Mucosa of rectum (tissue), 2 donors: ENCODE measurements at regions not wholly inside any gene's neighbourhood (a gene's known extent, or its start where the extent isn't known, plus 50 kb on each side); places are given as distances from the start of the nearest gene placed in this dataset.
"Not testable (repeated sequence)": the region's sequence is repeated elsewhere in the genome, so short reads cannot be mapped to it uniquely, and the experiment has no call there.

Experiments used
- H3K27ac ChIP-seq, 2 donors: one replicate each; pipeline ENCODE4 v1.7.0; 2013; ENCODE audit warnings: inconsistent platforms in 2 of 2, low read depth in 2 of 2, low read length in 2 of 2
- H3K27me3 ChIP-seq, 2 donors: one replicate each; pipeline ENCODE4 v1.7.0; 2013; ENCODE audit warnings: low read length in 2 of 2; ENCODE audit not compliant: control insufficient read depth in 2 of 2, insufficient read depth in 2 of 2
- H3K36me3 ChIP-seq, 2 donors: one replicate each; pipeline ENCODE4 v1.7.0; 2013; ENCODE audit warnings: low read length in 2 of 2; ENCODE audit not compliant: control insufficient read depth in 2 of 2, insufficient read depth in 2 of 2
- H3K4me1 ChIP-seq, 2 donors: one replicate each; pipeline ENCODE4 v1.7.0; 2013; ENCODE audit warnings: low read length in 2 of 2, mild to moderate bottlenecking in 1 of 2; ENCODE audit not compliant: control insufficient read depth in 2 of 2, insufficient read depth in 2 of 2
- H3K4me3 ChIP-seq, 2 donors: one replicate each; pipeline ENCODE4 v1.7.0; 2013; ENCODE audit warnings: low read length in 2 of 2
- H3K9ac ChIP-seq, 2 donors: one replicate each; pipeline ENCODE4 v1.7.0; 2013; ENCODE audit warnings: low read length in 2 of 2, low read depth in 1 of 2, mild to moderate bottlenecking in 1 of 2
- H3K9me3 ChIP-seq, 2 donors: one replicate each; pipeline ENCODE4 v1.7.0; 2013; ENCODE audit warnings: low read length in 2 of 2; ENCODE audit not compliant: control insufficient read depth in 2 of 2
- donor health status: healthy.
- donor health status: Normal muscosa, but diverticular disease.

DNA sequence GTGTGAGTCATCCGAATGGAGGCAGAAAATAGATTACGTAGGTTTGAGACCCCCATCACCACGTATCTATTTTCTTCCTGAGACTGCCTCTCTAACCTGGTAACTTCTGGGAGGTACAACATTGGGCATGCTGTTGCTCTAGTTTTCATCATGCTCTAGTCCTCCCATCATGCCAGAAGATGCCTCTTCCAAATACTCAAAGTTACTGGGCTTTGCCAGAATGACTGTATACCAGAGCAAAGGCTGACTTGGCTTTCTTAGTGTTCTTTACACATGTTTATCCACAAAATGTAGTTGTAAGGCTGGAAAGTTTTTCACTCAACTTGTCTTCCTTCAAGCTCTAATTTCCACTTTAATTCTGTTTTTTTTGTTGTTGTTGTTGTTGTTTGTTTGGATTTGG is 370.5 kb downstream of the MDFIC start:
- H3K9me3 ChIP-seq: no peaks in the 10 kb centered on the region
- H3K27me3 ChIP-seq: no peaks in the 10 kb centered on the region
- no peaks in the 10 kb centered on the region for H3K36me3 ChIP-seq
- no peak overlapping the region for H3K27ac ChIP-seq
- no peak overlapping the region for H3K9ac ChIP-seq
- H3K4me1 ChIP-seq: no peaks in the 10 kb centered on the region
- no peak overlapping the region for H3K4me3 ChIP-seq

DNA sequence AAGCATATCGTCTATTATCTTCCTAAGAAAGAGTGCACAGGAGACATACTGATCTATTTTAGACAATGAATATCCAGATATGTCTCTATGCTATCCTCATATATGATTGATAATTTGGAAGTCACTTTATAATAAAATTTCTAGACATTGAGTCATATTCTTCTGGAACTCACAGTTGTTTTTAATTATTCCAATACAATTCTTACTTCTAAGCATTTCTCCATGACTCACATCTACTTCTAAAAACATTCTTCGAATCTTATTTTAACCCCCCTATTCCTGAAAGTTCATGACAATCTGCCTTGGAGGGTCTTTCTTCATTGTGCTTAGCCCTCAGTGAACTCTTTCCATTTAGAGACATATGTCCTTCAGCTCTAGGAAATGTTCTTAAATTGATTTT is 368.1 kb downstream of the MDFIC start:
- no peaks in the 10 kb centered on the region for H3K36me3 ChIP-seq
- no peak overlapping the region for H3K9ac ChIP-seq
- no peak overlapping the region for H3K4me3 ChIP-seq
- H3K27ac ChIP-seq: no peak overlapping the region
- no peaks in the 10 kb centered on the region for H3K4me1 ChIP-seq
- no peaks in the 10 kb centered on the region for H3K9me3 ChIP-seq
- H3K27me3 ChIP-seq: no peaks in the 10 kb centered on the region

- Histone ChIP-seq H3K9ac (no peak overlapping the region), H3K36me3 (no peaks in the 10 kb centered on the region), H3K27me3 (no peaks in the 10 kb centered on the region), H3K9me3 (no peaks in the 10 kb centered on the region), H3K4me3 (no peak overlapping the region), H3K4me1 (no peaks in the 10 kb centered on the region), H3K27ac (no peak overlapping the region)
Observed at GRCh38 chr7:115276791-115277190, 354.9 kb downstream of the MDFIC start.

DNA sequence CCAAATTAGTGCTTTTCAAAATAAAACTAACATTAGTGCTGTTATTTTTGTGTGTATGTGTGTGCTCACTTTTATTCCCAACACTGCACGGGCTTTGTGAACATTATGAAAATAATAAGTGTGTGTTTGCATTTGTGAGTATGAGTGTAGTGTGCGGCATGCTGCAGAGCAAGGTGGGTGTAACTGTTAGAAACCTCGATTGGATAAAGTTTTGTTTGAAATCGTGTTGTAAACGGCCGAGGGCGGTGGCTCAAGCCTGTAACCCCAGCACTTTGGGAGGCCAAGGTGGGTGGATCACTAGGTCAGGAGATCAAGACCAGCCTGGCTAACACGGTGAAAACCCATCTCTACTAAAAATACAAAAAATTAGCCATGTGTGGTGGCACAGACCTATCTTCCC is 352.0 kb downstream of the MDFIC start:
- not testable (repeated sequence) for H3K4me1 ChIP-seq, H3K27me3 ChIP-seq, H3K9me3 ChIP-seq, H3K36me3 ChIP-seq, H3K9ac ChIP-seq, H3K4me3 ChIP-seq, H3K27ac ChIP-seq

GRCh38 chr7:115273139-115273772 is 351.4 kb downstream of the MDFIC start:
- H3K4me3 ChIP-seq: no peak overlapping the region
- no peaks in the 10 kb centered on the region for H3K4me1 ChIP-seq

GRCh38 chr7:115271332-115272235 is 349.7 kb downstream of the MDFIC start:
- Histone ChIP-seq H3K9me3 (no peaks in the 10 kb centered on the region), H3K4me1 (no peaks in the 10 kb centered on the region), H3K9ac (no peak overlapping the region), H3K27me3 (no peaks in the 10 kb centered on the region), H3K36me3 (no peaks in the 10 kb centered on the region), H3K27ac (no peak overlapping the region), H3K4me3 (no peak overlapping the region)

More at GRCh38 chr7:115273139-115273772, 351.4 kb downstream of the MDFIC start:
- no peak overlapping the region for H3K9ac ChIP-seq
- no peak overlapping the region for H3K27ac ChIP-seq
- no peaks in the 10 kb centered on the region for H3K9me3 ChIP-seq
- H3K36me3 ChIP-seq: no peaks in the 10 kb centered on the region
- no peaks in the 10 kb centered on the region for H3K27me3 ChIP-seq

DNA sequence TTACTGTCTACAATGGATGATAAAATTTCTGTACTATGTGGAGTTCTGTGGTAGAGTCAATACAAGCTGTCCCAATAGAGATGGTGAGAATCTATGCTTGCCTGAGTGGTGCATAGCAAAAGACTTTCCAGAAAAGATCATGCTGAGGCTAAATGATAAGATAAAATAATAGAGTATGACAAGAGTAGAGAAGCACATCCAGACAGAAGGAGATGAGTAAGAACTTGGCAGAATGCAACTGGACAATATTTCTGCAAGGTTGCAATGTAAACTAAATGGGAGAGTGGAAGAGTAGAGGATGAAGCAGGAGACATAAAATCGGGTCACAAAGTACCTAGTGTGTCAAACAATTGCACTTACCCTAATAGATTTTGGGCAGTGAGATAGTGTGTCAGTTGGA is 347.6 kb downstream of the MDFIC start:
- no peak overlapping the region for H3K9ac ChIP-seq
- no peaks in the 10 kb centered on the region for H3K36me3 ChIP-seq
- H3K27me3 ChIP-seq: no peaks in the 10 kb centered on the region
- H3K4me1 ChIP-seq: no peaks in the 10 kb centered on the region
- H3K27ac ChIP-seq: no peak overlapping the region
- no peak overlapping the region for H3K4me3 ChIP-seq
- H3K9me3 ChIP-seq: no peaks in the 10 kb centered on the region

DNA sequence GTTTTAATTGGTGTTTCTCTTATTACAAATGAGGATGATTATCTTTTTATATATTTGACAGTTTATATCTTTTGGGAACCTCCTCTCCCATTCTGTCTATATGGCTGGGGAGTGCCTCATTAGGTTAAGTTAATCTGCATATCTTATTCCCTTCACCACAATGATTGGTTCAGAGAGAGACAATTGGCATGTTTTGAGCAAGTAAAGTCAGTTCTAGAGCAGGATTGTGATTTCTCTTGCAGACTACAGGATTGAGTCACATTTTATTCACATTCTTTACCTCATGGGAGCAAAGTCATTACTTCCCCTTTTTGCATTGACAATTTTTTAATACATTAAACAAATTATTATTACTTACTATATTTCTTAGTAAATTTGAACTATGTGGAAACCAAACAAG is 345.6 kb downstream of the MDFIC start:
- Histone ChIP-seq H3K4me1 (no peaks in the 10 kb centered on the region), H3K9ac (no peak overlapping the region), H3K4me3 (no peak overlapping the region), H3K27ac (no peak overlapping the region), H3K9me3 (no peaks in the 10 kb centered on the region), H3K36me3 (no peaks in the 10 kb centered on the region), H3K27me3 (no peaks in the 10 kb centered on the region)

- Histone ChIP-seq H3K4me3 (no peak overlapping the region), H3K9me3 (no peaks in the 10 kb centered on the region), H3K36me3 (no peaks in the 10 kb centered on the region), H3K4me1 (no peaks in the 10 kb centered on the region), H3K27ac (no peak overlapping the region), H3K9ac (no peak overlapping the region), H3K27me3 (no peaks in the 10 kb centered on the region)
Observed at GRCh38 chr7:115260381-115260780, 338.5 kb downstream of the MDFIC start.

DNA sequence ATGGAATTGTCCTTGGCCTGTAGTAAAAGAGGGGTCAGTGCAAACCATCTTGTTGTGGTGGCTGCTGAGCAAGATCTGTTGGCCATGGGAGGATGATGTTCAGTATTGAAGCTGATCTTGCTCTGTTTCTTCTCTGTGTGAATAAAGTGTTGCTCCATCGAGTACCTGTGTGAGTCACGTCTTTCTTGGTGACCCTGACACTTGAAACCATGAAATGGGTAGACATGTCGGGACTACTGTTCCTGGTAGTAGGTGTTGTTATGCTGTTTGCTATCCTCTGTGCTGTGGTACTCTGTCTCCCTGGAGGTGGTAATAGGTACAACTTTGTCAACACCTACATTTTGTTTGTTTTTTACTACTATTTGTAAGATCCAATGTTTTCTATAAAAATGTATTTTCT is 330.6 kb downstream of the MDFIC start:
- Histone ChIP-seq H3K27ac (no peak overlapping the region), H3K36me3 (no peaks in the 10 kb centered on the region), H3K9me3 (no peaks in the 10 kb centered on the region), H3K4me3 (no peak overlapping the region), H3K4me1 (no peaks in the 10 kb centered on the region), H3K9ac (no peak overlapping the region), H3K27me3 (no peaks in the 10 kb centered on the region)
